ENCODE measurements at regions not wholly inside any gene's neighbourhood (a gene's known extent, or its start where the extent isn't known, plus 50 kb on each side); places are given as distances from the start of the nearest gene placed in this dataset.

DNA sequence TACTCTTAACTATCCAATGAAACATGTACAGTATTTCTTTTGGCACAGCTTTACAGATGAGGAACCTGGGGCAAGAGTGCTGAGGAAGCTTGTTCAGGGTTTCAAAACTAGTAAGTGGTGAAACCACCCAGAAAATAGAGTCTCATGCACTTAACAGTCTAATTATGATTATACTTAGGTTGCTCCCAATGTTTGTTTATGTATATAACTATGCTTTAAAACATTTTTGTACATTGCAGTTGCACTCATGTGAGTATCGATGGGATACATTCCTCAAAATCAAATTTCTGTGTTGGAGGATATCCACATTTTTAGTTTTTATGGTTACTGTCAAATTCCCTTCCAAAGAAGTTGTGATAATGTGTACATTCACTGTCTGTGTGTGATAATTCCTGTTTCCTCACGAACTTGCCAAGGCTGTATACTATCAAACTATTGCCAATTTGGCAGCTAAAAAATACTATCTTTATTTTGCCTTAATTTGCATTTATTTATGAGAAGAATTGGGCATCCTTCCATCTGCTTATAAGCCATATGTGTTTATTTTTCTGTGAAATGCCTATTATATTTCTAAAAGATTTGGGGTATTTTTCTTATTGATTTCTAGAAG, 143.9 kb upstream of the SSTR1 start:
- no peak for DNase-seq (ENCODE audit: extremely low spot score)
- POLR2A ChIA-PET: no interaction called here
- TF ChIP-seq L3MBTL2 (conservative IDR thresholded peaks at IDR 0.05) (no peak), ELF4 (IDR thresholded peaks at IDR 0.05) (no peak), SUZ12 (IDR thresholded peaks at IDR 0.05) (no peak)
- CTCF ChIA-PET: interaction anchor here (0.7 kb wide), 1 partner anchor 62 kb away, joined by 4 read pairs; no protein-coding TSS in a partner anchor

DNA sequence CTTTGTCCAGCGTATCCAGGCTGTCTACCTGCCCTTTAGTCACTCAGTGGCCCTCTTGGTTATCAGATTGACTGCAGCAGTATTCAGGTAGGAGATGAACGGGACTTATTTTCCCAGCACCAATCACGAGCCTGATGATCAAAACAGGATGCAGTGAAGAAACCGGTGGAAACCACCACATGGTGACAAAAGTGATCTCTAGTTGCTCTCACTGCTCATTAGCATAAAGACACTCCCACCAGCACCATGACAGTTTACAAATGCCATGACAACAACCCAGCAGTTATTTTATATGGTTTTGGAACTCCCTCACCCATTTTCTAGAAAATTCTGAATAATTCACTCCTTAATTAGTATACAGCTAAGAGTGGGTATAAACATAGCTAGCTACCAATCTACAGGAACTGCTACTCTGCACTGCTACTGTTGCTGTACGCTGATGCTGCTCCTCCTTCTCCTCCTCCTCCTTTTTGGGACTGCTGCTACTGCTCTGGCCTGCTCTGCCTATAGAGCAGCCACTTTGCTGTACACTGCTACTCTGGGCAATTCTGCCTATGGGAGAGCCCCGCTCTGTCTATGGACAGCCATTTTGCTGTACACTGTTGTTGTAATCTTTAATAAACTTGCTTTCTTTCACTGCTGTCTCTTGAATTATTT, 142.5 kb upstream of the SSTR1 start:
- CTCF ChIA-PET: no interaction called here

DNA sequence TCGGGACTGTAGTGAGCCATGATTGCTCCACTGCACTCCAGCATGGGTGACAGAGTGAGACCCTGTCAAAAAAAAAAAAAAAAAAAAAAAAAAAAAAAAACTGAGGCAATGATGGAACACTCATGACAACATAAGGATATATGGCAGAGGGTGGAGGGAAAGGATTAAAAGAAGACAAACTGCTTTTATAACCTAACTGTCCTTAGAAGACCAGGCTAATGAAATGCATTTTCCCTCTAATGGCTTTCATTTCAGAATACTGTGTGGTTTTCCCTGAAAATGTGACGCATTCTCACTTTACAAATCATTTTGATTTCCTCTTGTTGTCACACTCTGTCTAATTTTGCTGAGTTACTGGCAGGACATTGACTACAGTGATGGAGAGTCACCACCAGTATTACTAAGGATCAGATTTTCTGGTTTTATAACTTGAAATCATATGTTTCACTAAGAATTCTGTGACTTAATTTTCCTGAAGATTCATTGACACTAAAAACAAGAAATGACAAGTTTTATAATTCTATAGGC, 137.6 kb upstream of the SSTR1 start:
- ChIA-PET CTCF (no interaction called here), POLR2A (no interaction called here)
- no peak for TF ChIP-seq ZNF384 (IDR thresholded peaks at IDR 0.05)
- no peak for TF ChIP-seq FOXM1 (IDR thresholded peaks at IDR 0.05; ENCODE audit: borderline replicate concordance)
- TF ChIP-seq, protein P1, sequence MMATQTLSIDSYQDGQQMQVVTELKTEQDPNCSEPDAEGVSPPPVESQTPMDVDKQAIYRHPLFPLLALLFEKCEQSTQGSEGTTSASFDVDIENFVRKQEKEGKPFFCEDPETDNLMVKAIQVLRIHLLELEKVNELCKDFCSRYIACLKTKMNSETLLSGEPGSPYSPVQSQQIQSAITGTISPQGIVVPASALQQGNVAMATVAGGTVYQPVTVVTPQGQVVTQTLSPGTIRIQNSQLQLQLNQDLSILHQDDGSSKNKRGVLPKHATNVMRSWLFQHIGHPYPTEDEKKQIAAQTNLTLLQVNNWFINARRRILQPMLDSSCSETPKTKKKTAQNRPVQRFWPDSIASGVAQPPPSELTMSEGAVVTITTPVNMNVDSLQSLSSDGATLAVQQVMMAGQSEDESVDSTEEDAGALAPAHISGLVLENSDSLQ (IDR thresholded peaks at IDR 0.05): no peak
- no peak for TF ChIP-seq CTBP1 (IDR thresholded peaks at IDR 0.05; ENCODE audit: borderline replicate concordance)
- TF ChIP-seq FOXA1 (IDR thresholded peaks at IDR 0.05): no peak
- TF ChIP-seq ARNT (IDR thresholded peaks at IDR 0.05): no peak
- no peak for TF ChIP-seq ELF4 (IDR thresholded peaks at IDR 0.05)
- no peak for DNase-seq (ENCODE audit: extremely low spot score)

More for the DNA sequence above, 142.5 kb upstream of the SSTR1 start:
- no peak for DNase-seq (ENCODE audit: extremely low spot score)
- POLR2A ChIA-PET: no interaction called here
- TF ChIP-seq FOXA1 (IDR thresholded peaks at IDR 0.05) (no peak), FOXM1 (IDR thresholded peaks at IDR 0.05; ENCODE audit: borderline replicate concordance) (no peak), CTBP1 (IDR thresholded peaks at IDR 0.05; ENCODE audit: borderline replicate concordance) (no peak), LEF1 (IDR thresholded peaks at IDR 0.05; ENCODE audit: borderline replicate concordance) (no peak), L3MBTL2 (conservative IDR thresholded peaks at IDR 0.05) (no peak), ARNT (IDR thresholded peaks at IDR 0.05) (no peak), SUZ12 (IDR thresholded peaks at IDR 0.05) (no peak), HDGF (IDR thresholded peaks at IDR 0.05; ENCODE audit: borderline replicate concordance) (no peak), FOXK2 (IDR thresholded peaks at IDR 0.05) (no peak), NFRKB (IDR thresholded peaks at IDR 0.05) (no peak), ELF4 (IDR thresholded peaks at IDR 0.05) (no peak), ZNF384 (IDR thresholded peaks at IDR 0.05) (no peak), TARDBP (IDR thresholded peaks at IDR 0.05) (no peak), BHLHE40 (IDR thresholded peaks at IDR 0.05; ENCODE audit: borderline replicate concordance) (no peak), SP1 (IDR thresholded peaks at IDR 0.05) (no peak)
- TF ChIP-seq, protein P1 (IDR thresholded peaks at IDR 0.05): no peak

DNA sequence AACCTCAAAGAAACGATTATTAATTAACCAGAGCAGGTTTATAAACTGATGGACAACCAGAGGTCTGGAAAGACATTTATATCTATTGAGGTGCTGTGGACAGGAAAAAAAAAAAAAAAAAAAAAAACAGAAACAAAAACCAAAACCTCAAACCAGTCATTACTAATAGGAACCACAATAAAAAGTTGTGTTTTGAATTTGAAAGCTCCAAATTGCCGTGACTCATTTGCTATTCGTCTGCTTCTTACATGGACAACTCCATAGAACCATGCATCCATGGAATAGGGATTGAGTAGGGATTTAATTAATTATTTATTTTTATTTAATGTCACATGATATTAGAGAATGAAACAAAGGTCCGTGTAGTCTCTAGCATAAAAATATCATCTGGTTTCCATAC, 134.1 kb upstream of the SSTR1 start:
- POLR2A ChIA-PET: no interaction called here
- CTCF ChIA-PET: no interaction called here
- DNase-seq (ENCODE audit: extremely low spot score): no peak

DNA sequence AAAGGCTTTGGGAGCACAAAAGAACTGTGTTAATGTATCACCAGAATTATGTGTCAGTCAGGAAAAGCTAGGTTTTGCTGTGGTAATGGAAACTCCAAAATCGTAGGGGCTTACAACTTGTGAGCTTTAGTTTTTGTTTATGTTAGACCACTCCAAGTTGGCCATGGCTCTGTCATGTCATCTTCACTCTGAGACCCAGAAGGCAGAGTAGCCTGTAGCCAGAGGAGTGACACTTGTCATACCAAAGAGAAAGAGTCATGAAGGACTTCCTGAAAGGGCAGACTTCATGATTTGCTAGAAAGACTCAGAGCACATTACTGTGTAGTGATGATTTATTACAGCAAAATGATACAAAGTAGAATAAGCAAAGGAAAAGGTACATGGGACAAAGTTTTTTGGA, 133.6 kb upstream of the SSTR1 start:
- POLR2A ChIA-PET: no interaction called here
- no peak for TF ChIP-seq CTBP1 (IDR thresholded peaks at IDR 0.05; ENCODE audit: borderline replicate concordance)
- TF ChIP-seq, protein P1 (IDR thresholded peaks at IDR 0.05): no peak
- no peak for TF ChIP-seq FOXM1 (IDR thresholded peaks at IDR 0.05; ENCODE audit: borderline replicate concordance)
- no peak for TF ChIP-seq BHLHE40 (IDR thresholded peaks at IDR 0.05; ENCODE audit: borderline replicate concordance)
- no peak for TF ChIP-seq ARNT (IDR thresholded peaks at IDR 0.05)
- TF ChIP-seq FOXK2 (IDR thresholded peaks at IDR 0.05): no peak
- TF ChIP-seq ZNF384 (IDR thresholded peaks at IDR 0.05): no peak
- no peak for TF ChIP-seq NFRKB (IDR thresholded peaks at IDR 0.05)
- CTCF ChIA-PET: no interaction called here
- no peak for DNase-seq (ENCODE audit: extremely low spot score)

More for the DNA sequence above, 134.1 kb upstream of the SSTR1 start:
- TF ChIP-seq SUZ12 (IDR thresholded peaks at IDR 0.05) (no peak), FOXK2 (IDR thresholded peaks at IDR 0.05) (no peak), ARNT (IDR thresholded peaks at IDR 0.05) (no peak), ZNF384 (IDR thresholded peaks at IDR 0.05) (no peak), TARDBP (IDR thresholded peaks at IDR 0.05) (no peak), NFRKB (IDR thresholded peaks at IDR 0.05) (no peak), ELF4 (IDR thresholded peaks at IDR 0.05) (no peak)

DNA sequence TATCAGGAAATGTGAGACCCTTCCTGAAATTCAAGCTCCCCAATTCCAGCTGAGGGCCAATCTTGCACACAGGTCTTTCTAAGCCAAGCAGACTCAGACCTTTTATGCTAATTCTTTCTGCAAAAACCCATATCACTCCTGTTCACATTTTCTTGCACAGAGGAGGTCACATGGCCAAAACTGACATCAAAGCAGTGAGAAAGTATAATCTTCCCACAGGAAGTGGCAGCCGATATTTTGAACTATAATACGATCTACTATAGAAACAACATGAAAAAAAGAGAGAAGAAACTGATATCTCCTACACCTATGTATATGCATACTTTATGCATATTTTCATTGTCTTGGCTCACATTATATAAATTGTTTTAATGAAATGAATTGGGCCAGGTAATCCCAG, 132.9 kb upstream of the SSTR1 start:
- no peak for TF ChIP-seq FOXM1 (IDR thresholded peaks at IDR 0.05; ENCODE audit: borderline replicate concordance)
- TF ChIP-seq SUZ12 (IDR thresholded peaks at IDR 0.05): no peak
- TF ChIP-seq ELF4 (IDR thresholded peaks at IDR 0.05): no peak
- no peak for TF ChIP-seq ARNT (IDR thresholded peaks at IDR 0.05)
- no peak for TF ChIP-seq ZNF384 (IDR thresholded peaks at IDR 0.05)
- TF ChIP-seq CTBP1 (IDR thresholded peaks at IDR 0.05; ENCODE audit: borderline replicate concordance): no peak
- TF ChIP-seq L3MBTL2 (conservative IDR thresholded peaks at IDR 0.05): no peak
- TF ChIP-seq NFRKB (IDR thresholded peaks at IDR 0.05): no peak
- no peak for TF ChIP-seq BHLHE40 (IDR thresholded peaks at IDR 0.05; ENCODE audit: borderline replicate concordance)
- no peak for TF ChIP-seq TARDBP (IDR thresholded peaks at IDR 0.05)
- no peak for TF ChIP-seq HDGF (IDR thresholded peaks at IDR 0.05; ENCODE audit: borderline replicate concordance)
- ChIA-PET POLR2A (no interaction called here), CTCF (no interaction called here)
- no peak for DNase-seq (ENCODE audit: extremely low spot score)

Measured in HEK293T (cell line).